ENCODE measurements at regions not wholly inside any gene's neighbourhood (a gene's known extent, or its start where the extent isn't known, plus 50 kb on each side); places are given as distances from the start of the nearest gene placed in this dataset.

- no peak for TF ChIP-seq CTCF (IDR thresholded peaks at IDR 0.05; ENCODE audit: insufficient read depth, low read depth, low read length, missing control alignments)
- H3K4me3 ChIP-seq (ENCODE audit: low read depth, low read length), result no peak overlapping the region
- DNase-seq (ENCODE audit: low read depth), result no peak
These were observed 894.7 kb upstream of the INTU start for GRCh38 chr4:126737899-126738526.

- no peak for DNase-seq (ENCODE audit: low read depth)
- no peak for TF ChIP-seq CTCF (IDR thresholded peaks at IDR 0.05; ENCODE audit: insufficient read depth, low read depth, low read length, missing control alignments)
- H3K4me3 ChIP-seq (ENCODE audit: low read depth, low read length), result no peak overlapping the region
These were observed 894.2 kb upstream of the INTU start for GRCh38 chr4:126738527-126738923.

- DNase-seq (ENCODE audit: low read depth), result no peak
- no peak for TF ChIP-seq CTCF (IDR thresholded peaks at IDR 0.05; ENCODE audit: insufficient read depth, low read depth, low read length, missing control alignments)
- H3K4me3 ChIP-seq (ENCODE audit: low read depth, low read length), result no peak overlapping the region
These were observed 893.8 kb upstream of the INTU start for GRCh38 chr4:126738926-126739325.

GRCh38 chr4:126740687-126741086 is 892.1 kb upstream of the INTU start:
- no peak for TF ChIP-seq CTCF (IDR thresholded peaks at IDR 0.05; ENCODE audit: insufficient read depth, low read depth, low read length, missing control alignments)
- no peak for DNase-seq (ENCODE audit: low read depth)
- no peak overlapping the region for H3K4me3 ChIP-seq (ENCODE audit: low read depth, low read length)

- no peak overlapping the region for H3K4me3 ChIP-seq (ENCODE audit: low read depth, low read length)
- TF ChIP-seq CTCF (IDR thresholded peaks at IDR 0.05; ENCODE audit: insufficient read depth, low read depth, low read length, missing control alignments), result no peak
- peak; percentile 50 for DNase-seq (ENCODE audit: low read depth)
These were observed 890.7 kb upstream of the INTU start for GRCh38 chr4:126742048-126742447.

GRCh38 chr4:126742885-126743284 is 889.9 kb upstream of the INTU start:
- H3K4me3 ChIP-seq (ENCODE audit: low read depth, low read length), result no peak overlapping the region
- DNase-seq (ENCODE audit: low read depth), result no peak
- TF ChIP-seq CTCF (IDR thresholded peaks at IDR 0.05; ENCODE audit: insufficient read depth, low read depth, low read length, missing control alignments), result no peak

GRCh38 chr4:126748736-126749135 is 884.0 kb upstream of the INTU start:
- no peak overlapping the region for H3K4me3 ChIP-seq (ENCODE audit: low read depth, low read length)
- DNase-seq (ENCODE audit: low read depth), result no peak
- no peak for TF ChIP-seq CTCF (IDR thresholded peaks at IDR 0.05; ENCODE audit: insufficient read depth, low read depth, low read length, missing control alignments)

Measured in GM12865 (cell line).